Vagina (tissue), 2 donors: ENCODE measurements at regions not wholly inside any gene's neighbourhood (a gene's known extent, or its start where the extent isn't known, plus 50 kb on each side); places are given as distances from the start of the nearest gene placed in this dataset.
"Not testable (repeated sequence)": the region's sequence is repeated elsewhere in the genome, so short reads cannot be mapped to it uniquely, and the experiment has no call there.

Source experiments
- DNase-seq, 2 donors: peaks; one replicate each; pipeline ENCODE4 v3.0.0-alpha.2; 2017; ENCODE audit errors: extremely low spot score in 2 of 2
- H3K27ac ChIP-seq: fragments of 200-600 bp; sonication (generic); one replicate; pipeline ENCODE4 v1.5.1; 2019
- H3K27me3 ChIP-seq: fragments of 200-600 bp; sonication (generic); one replicate; pipeline ENCODE4 v1.5.1; 2019
- H3K36me3 ChIP-seq, 2 donors: fragments of 200-600 bp; sonication (generic); one replicate each; pipeline ENCODE4 v1.5.1; 2017 to 2019
- H3K4me1 ChIP-seq: fragments of 200-600 bp; sonication (generic); one replicate; pipeline ENCODE4 v1.5.1; 2019
- H3K4me3 ChIP-seq, 2 donors: fragments of 200-600 bp; sonication (generic); 1 replicate in 1 of 2; 2 replicates in 1 of 2; pipeline ENCODE4 v1.5.1; 2016 to 2019
- H3K9me3 ChIP-seq: fragments of 200-600 bp; sonication (generic); one replicate; pipeline ENCODE4 v1.5.1; 2019
- POLR2A ChIP-seq, 2 donors: fragments of 450-650 bp; IDR thresholded peaks; one replicate each; pipeline ENCODE4 v1.6.1; 2017; ENCODE audit warnings: antibody characterized with exemption in 2 of 2, mild to moderate bottlenecking in 2 of 2, moderate library complexity in 2 of 2
- POLR2AphosphoS5 ChIP-seq, 2 donors: sonication (generic); formaldehyde crosslinking; IDR thresholded peaks; one replicate each; pipeline ENCODE4 v1.9.0; 2017; ENCODE audit warnings: antibody characterized with exemption in 2 of 2, mild to moderate bottlenecking in 2 of 2, low read depth in 1 of 2; ENCODE audit not compliant: insufficient read depth in 1 of 2
- intact Hi-C: fragments of 100-400 bp; cut with DNase I; formaldehyde crosslinking; loops from one replicate; pipeline ENCODE4 v1.15.1; 2023
- TF ChIP-seq, protein P1 (sequence below), 3 experiments: fragments of 450-650 bp in 2 of 3; fragments of 200-600 bp in 1 of 3; sonication (generic) in 1 of 3; IDR thresholded peaks; one replicate each; pipeline ENCODE4 v1.5.1; 2017 to 2019; ENCODE audit warnings: antibody characterized with exemption in 3 of 3, mild to moderate bottlenecking in 2 of 3, moderate library complexity in 2 of 3

DNA sequence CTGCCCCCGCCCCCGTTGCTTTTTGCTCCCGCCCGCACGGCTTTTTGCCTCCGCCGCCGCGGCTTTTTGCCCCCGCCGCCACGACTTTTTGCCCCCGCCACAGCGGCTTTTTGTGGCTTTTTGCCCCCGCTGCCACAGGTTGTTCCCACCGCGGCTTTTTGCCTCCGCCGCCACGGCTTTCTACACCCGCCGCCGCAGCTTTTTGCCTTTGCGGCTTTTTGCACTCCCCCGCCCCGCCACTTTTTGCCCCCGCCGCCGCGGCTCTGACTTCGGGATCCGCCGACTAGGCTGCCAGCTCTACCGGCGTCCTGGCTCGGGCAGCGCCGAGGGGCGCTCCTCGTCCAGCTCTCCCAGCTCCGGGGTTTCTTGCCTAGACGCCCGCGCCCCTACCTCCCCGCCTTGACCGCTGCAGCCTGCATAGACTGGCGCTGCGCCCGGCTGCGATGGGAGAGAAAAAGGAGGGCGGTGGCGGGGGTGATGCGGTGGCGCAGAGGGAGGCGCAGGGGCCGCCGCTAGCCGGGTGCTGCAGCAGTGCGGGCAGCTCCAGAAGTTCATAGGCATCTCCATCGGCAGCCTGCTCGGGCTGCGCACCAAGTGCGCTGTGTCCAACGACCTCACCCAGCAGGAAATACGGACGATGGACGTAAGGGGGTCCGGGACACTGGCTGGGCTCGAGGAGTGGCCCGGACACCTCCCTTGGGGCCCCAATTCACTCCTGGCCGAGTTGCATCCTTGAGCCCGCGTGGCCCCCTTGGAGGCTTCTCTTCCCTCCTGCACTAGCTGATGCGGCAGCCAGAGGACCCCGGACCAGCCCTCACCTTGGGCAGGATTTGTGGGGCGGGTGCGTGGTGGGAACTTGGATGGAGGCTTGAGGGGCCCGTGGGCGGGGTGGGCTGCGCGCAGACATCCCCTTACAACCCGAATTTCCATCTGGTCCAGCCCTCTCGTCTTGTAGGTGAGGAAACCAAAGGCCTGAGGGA, 555.7 kb downstream of the TP53TG3F start:
- H3K4me3 ChIP-seq, H3K27me3 ChIP-seq, H3K9me3 ChIP-seq, H3K4me1 ChIP-seq, intact Hi-C loops, DNase-seq, H3K27ac ChIP-seq, H3K36me3 ChIP-seq: not testable (repeated sequence)

DNA sequence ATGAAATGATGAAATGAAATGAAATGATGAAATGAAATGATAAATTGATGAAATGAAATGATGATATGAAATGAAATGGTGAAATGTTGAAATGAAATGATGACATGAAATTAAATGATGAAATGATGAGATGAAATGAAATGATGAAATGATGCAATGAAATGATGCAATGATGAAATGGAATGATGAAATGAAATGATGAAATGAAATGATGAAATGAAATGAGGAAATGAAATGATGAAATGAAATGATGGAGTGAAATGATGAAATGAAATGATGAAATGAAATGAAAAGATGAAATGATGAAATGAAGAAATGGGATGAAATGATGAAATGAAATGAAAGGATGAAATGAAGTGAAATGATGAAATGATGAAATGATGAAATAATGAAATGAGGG, 558.9 kb downstream of the TP53TG3F start:
- H3K9me3 ChIP-seq, H3K4me1 ChIP-seq, H3K27me3 ChIP-seq, H3K27ac ChIP-seq, H3K4me3 ChIP-seq, H3K36me3 ChIP-seq, intact Hi-C loops, DNase-seq: not testable (repeated sequence)

DNA sequence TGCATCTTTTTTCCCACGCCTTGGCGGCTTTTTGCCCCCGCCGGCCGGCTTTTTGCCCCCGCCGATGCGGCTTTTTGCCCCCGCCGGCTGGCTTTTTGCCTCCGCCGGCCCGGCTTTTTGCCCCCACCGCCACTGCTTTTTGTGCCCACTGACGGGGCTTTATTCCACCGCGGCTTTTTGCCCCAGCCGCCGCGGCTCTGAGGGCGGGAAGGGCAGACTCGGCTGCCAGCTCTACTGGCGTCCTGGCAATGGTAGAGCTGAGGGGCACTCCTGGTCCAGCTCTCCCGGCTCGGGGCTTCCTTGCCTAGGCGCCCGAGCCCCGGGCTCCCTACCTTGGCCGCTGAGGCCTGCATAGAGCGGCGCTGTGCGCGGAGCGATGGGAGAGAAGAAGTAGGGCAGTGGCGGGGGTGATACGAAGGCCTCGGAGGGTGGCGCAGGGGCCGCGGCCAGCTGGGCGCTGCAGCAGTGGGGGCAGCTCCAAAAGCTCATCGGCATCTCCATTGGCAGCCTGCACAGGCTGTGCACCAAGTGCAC, 591.4 kb downstream of the TP53TG3F start:
- intact Hi-C loops, result no loop called here
- Histone ChIP-seq H3K4me1 (no peaks in the 10 kb centered on the region), H3K9me3 (no peaks in the 10 kb centered on the region), H3K36me3 (no peaks in the 10 kb centered on the region), H3K4me3 (no peak overlapping the region), H3K27me3 (no peaks in the 10 kb centered on the region), H3K27ac (no peak overlapping the region)
- no peak for DNase-seq
- TF ChIP-seq, protein P1, sequence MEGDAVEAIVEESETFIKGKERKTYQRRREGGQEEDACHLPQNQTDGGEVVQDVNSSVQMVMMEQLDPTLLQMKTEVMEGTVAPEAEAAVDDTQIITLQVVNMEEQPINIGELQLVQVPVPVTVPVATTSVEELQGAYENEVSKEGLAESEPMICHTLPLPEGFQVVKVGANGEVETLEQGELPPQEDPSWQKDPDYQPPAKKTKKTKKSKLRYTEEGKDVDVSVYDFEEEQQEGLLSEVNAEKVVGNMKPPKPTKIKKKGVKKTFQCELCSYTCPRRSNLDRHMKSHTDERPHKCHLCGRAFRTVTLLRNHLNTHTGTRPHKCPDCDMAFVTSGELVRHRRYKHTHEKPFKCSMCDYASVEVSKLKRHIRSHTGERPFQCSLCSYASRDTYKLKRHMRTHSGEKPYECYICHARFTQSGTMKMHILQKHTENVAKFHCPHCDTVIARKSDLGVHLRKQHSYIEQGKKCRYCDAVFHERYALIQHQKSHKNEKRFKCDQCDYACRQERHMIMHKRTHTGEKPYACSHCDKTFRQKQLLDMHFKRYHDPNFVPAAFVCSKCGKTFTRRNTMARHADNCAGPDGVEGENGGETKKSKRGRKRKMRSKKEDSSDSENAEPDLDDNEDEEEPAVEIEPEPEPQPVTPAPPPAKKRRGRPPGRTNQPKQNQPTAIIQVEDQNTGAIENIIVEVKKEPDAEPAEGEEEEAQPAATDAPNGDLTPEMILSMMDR (IDR thresholded peaks at IDR 0.05), result no peak
- TF ChIP-seq POLR2A (IDR thresholded peaks at IDR 0.05), result no peak
- no peak for TF ChIP-seq POLR2AphosphoS5 (IDR thresholded peaks at IDR 0.05; ENCODE audit: insufficient read depth in 1 of 2, low read depth in 1 of 2)

DNA sequence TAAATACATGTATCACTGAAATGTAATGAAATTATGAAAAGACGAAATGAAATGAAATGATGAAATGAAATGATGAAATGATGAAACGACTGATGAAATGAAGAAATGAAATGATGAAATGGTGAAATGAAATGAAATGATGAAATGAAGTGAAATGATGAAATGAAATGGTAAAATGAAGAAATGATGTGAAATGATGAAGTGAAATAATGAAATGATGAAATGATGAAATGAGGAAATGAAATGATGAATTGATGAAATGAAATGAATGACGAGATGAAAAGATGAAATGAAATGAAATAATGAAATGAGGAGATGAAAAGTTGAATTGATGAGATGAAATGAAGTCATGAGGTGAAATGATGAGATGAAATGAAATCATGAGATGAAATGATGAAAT, 594.7 kb downstream of the TP53TG3F start:
- TF ChIP-seq POLR2A (IDR thresholded peaks at IDR 0.05) (no peak), POLR2AphosphoS5 (IDR thresholded peaks at IDR 0.05; ENCODE audit: insufficient read depth in 1 of 2, low read depth in 1 of 2) (no peak)
- TF ChIP-seq, protein P1 (IDR thresholded peaks at IDR 0.05), result no peak
- DNase-seq, result no peak
- Histone ChIP-seq H3K27me3 (no peaks in the 10 kb centered on the region), H3K36me3 (no peaks in the 10 kb centered on the region), H3K4me3 (no peak overlapping the region), H3K4me1 (no peaks in the 10 kb centered on the region), H3K27ac (no peak overlapping the region), H3K9me3 (no peaks in the 10 kb centered on the region)
- intact Hi-C loops, result no loop called here

DNA sequence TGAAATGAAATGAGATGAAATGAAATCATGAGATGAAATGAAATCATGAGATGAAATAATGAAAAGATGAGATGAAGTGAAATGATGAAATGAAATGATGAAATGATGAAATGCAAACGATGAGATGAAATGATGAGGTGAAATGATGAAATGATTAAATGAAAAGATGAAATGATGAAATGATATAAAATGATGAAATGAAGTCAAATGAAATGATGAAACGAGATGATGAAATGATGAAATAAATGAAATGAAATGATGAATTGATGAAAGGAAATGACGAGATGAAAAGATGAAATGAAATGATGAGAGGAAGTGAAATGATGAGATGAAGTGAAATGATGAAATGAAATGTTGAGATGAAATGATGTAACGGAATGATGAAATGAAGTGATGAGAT, 595.6 kb downstream of the TP53TG3F start:
- intact Hi-C loops, result no loop called here
- Histone ChIP-seq H3K9me3 (no peaks in the 10 kb centered on the region), H3K27ac (no peak overlapping the region), H3K4me3 (no peak overlapping the region), H3K36me3 (no peaks in the 10 kb centered on the region), H3K27me3 (no peaks in the 10 kb centered on the region), H3K4me1 (no peaks in the 10 kb centered on the region)
- no peak for DNase-seq
- TF ChIP-seq POLR2AphosphoS5 (IDR thresholded peaks at IDR 0.05; ENCODE audit: insufficient read depth in 1 of 2, low read depth in 1 of 2), result no peak

- H3K4me1 ChIP-seq, H3K9me3 ChIP-seq, intact Hi-C loops, H3K4me3 ChIP-seq, H3K27ac ChIP-seq, H3K36me3 ChIP-seq, DNase-seq, H3K27me3 ChIP-seq: not testable (repeated sequence)
These were observed 603.3 kb downstream of the TP53TG3F start for GRCh38 chr16:34062620-34063253.

GRCh38 chr16:34063498-34064157, 604.2 kb downstream of the TP53TG3F start:
- H3K9me3 ChIP-seq, H3K27ac ChIP-seq, intact Hi-C loops, H3K4me3 ChIP-seq, H3K36me3 ChIP-seq, DNase-seq, H3K4me1 ChIP-seq, H3K27me3 ChIP-seq: not testable (repeated sequence)

GRCh38 chr16:34064602-34065001, 605.2 kb downstream of the TP53TG3F start:
- H3K27me3 ChIP-seq, H3K4me3 ChIP-seq, intact Hi-C loops, H3K27ac ChIP-seq, H3K9me3 ChIP-seq, H3K36me3 ChIP-seq, DNase-seq, H3K4me1 ChIP-seq: not testable (repeated sequence)

- intact Hi-C loops, H3K27ac ChIP-seq, H3K4me1 ChIP-seq, H3K4me3 ChIP-seq, H3K36me3 ChIP-seq, H3K9me3 ChIP-seq, H3K27me3 ChIP-seq, DNase-seq: not testable (repeated sequence)
These were observed 610.3 kb downstream of the TP53TG3F start for GRCh38 chr16:34069731-34070130.
